ENCODE measurements at regions not wholly inside any gene's neighbourhood (a gene's known extent, or its start where the extent isn't known, plus 50 kb on each side); places are given as distances from the start of the nearest gene placed in this dataset.
A peak's percentile ranks its signal among the peaks of the same experiment; 100 is the strongest.

GRCh38 chr13:97567510-97568243 is 133.7 kb downstream of the RAP2A start (continued):
- TF ChIP-seq PAXIP1 (CRISPR knock-in tag; conservative IDR thresholded peaks at IDR 0.05) = peak; percentile 62
- no peak for TF ChIP-seq ISX (CRISPR knock-in tag; conservative IDR thresholded peaks at IDR 0.05)
- TF ChIP-seq HNF4G (IDR thresholded peaks at IDR 0.05; ENCODE audit: borderline replicate concordance, low read depth, low read length) = peak; percentile 50; the same call in 1 of the 2 replicates
- TF ChIP-seq HNF4G (CRISPR knock-in tag; IDR thresholded peaks at IDR 0.05; ENCODE audit: borderline replicate concordance, low read depth) = no peak
- TF ChIP-seq ZNF850 (CRISPR knock-in tag; conservative IDR thresholded peaks at IDR 0.05) = no peak
- peak in 1 of 2 experiments; percentile 27; a peak in 1 of 4 replicates for TF ChIP-seq EP300 (IDR thresholded peaks at IDR 0.05; ENCODE audit: low read depth in 2 of 2, low read length in 2 of 2)
- TF ChIP-seq EP300 (CRISPR knock-in tag; IDR thresholded peaks at IDR 0.05; ENCODE audit: borderline replicate concordance) = no peak
- no peak for TF ChIP-seq SMC3 (IDR thresholded peaks at IDR 0.05; ENCODE audit: low read length)
- TF ChIP-seq ATAD3A (CRISPR knock-in tag; IDR thresholded peaks at IDR 0.05) = no peak
- peak; percentile 53; the same call in 1 of the 2 replicates for TF ChIP-seq NCOR1 (IDR thresholded peaks at IDR 0.05; ENCODE audit: borderline replicate concordance, low read length)
- TF ChIP-seq ETS1 (CRISPR knock-in tag; IDR thresholded peaks at IDR 0.05) = no peak
- TF ChIP-seq TOE1 (CRISPR knock-in tag; IDR thresholded peaks at IDR 0.05) = no peak
- no peak for TF ChIP-seq SMAD1 (CRISPR knock-in tag; IDR thresholded peaks at IDR 0.05; ENCODE audit: borderline replicate concordance, low read depth)
- TF ChIP-seq ZFYVE20 (CRISPR knock-in tag; IDR thresholded peaks at IDR 0.05; ENCODE audit: borderline replicate concordance, low read depth) = no peak
- no peak for TF ChIP-seq ZNF34 (CRISPR knock-in tag; IDR thresholded peaks at IDR 0.05; ENCODE audit: borderline replicate concordance)
- no peak for TF ChIP-seq FOXK2 (IDR thresholded peaks at IDR 0.05)
- TF ChIP-seq ZNF749 (CRISPR knock-in tag; IDR thresholded peaks at IDR 0.05; ENCODE audit: borderline replicate concordance) = no peak
- TF ChIP-seq THRA (CRISPR knock-in tag; IDR thresholded peaks at IDR 0.05; ENCODE audit: borderline replicate concordance) = no peak
- no peak for TF ChIP-seq HNF1A (IDR thresholded peaks at IDR 0.05; ENCODE audit: low read depth)
- TF ChIP-seq HNF1A (CRISPR knock-in tag; IDR thresholded peaks at IDR 0.05; ENCODE audit: borderline replicate concordance) = no peak
